OCI-LY1 (cell line): ENCODE measurements at regions not wholly inside any gene's neighbourhood (a gene's known extent, or its start where the extent isn't known, plus 50 kb on each side); places are given as distances from the start of the nearest gene placed in this dataset.

ENCODE experiments used
- H2AFZ ChIP-seq: fragments of 200-600 bp; sonication (generic), shearing (Covaris generic); 2 replicates; pipeline ENCODE4 v1.6.0; 2014; ENCODE audit warnings: antibody characterized with exemption, mild to moderate bottlenecking, low read length
- H3F3A ChIP-seq: fragments of 200-600 bp; sonication (generic), shearing (Covaris generic); 2 replicates; pipeline ENCODE4 v1.6.0; 2014; ENCODE audit warnings: mild to moderate bottlenecking, antibody characterized with exemption, low read length, moderate library complexity; ENCODE audit not compliant: insufficient read depth
- H3K27ac ChIP-seq: fragments of 200-600 bp; sonication (generic); 2 replicates; pipeline ENCODE4 v1.5.1; 2014; ENCODE audit warnings: low read length, mixed run types, mild to moderate bottlenecking, low read depth; ENCODE audit not compliant: poor library complexity, severe bottlenecking
- H3K27me3 ChIP-seq: fragments of 200-600 bp; sonication (generic); 2 replicates; pipeline ENCODE4 v1.6.0; 2014; ENCODE audit warnings: antibody characterized with exemption, mild to moderate bottlenecking, low read length, moderate library complexity; ENCODE audit not compliant: insufficient read depth
- H3K36me3 ChIP-seq: fragments of 200-600 bp; sonication (generic); 2 replicates; pipeline ENCODE4 v1.6.1; 2014; ENCODE audit warnings: mild to moderate bottlenecking, antibody characterized with exemption, low read length, moderate library complexity, mixed read lengths; ENCODE audit not compliant: insufficient read depth
- H3K4me1 ChIP-seq: fragments of 200-600 bp; sonication (generic); 2 replicates; pipeline ENCODE4 v1.5.1; 2014; ENCODE audit warnings: mild to moderate bottlenecking, low read length, moderate library complexity; ENCODE audit not compliant: insufficient read depth, severe bottlenecking
- H3K4me2 ChIP-seq: fragments of 200-600 bp; sonication (generic), shearing (Covaris generic); 2 replicates; pipeline ENCODE4 v1.6.1; 2014; ENCODE audit warnings: low read length
- H3K4me3 ChIP-seq: fragments of 200-600 bp; sonication (generic); 2 replicates; pipeline ENCODE4 v1.5.1; 2014; ENCODE audit warnings: low read length, low read depth, mild to moderate bottlenecking, mixed read lengths; ENCODE audit not compliant: poor library complexity, severe bottlenecking
- H3K79me2 ChIP-seq: fragments of 200-600 bp; shearing (Covaris generic); 2 replicates; pipeline ENCODE4 v1.6.1; 2016; ENCODE audit warnings: mixed run types, low read length, mixed read lengths; ENCODE audit not compliant: insufficient read depth
- H3K9ac ChIP-seq: fragments of 200-600 bp; sonication (generic), shearing (Covaris generic); 2 replicates; pipeline ENCODE4 v1.6.1; 2014; ENCODE audit warnings: mild to moderate bottlenecking, low read length, mixed read lengths
- H3K9me2 ChIP-seq: fragments of 200-600 bp; sonication (generic), shearing (Covaris generic); 2 replicates; pipeline ENCODE4 v1.6.1; 2014; ENCODE audit warnings: low read depth, mild to moderate bottlenecking, low read length, mixed read lengths
- H3K9me3 ChIP-seq: fragments of 200-600 bp; shearing (Covaris generic); 2 replicates; pipeline ENCODE4 v1.6.1; 2014; ENCODE audit warnings: low read length, mixed read lengths
- H4K20me1 ChIP-seq: fragments of 200-600 bp; sonication (generic), shearing (Covaris generic); 2 replicates; pipeline ENCODE4 v1.6.0; 2016; ENCODE audit warnings: mild to moderate bottlenecking, low read length; ENCODE audit not compliant: insufficient read depth
- CTCF ChIP-seq: fragments of 200-600 bp; sonication (generic), shearing (Covaris generic); IDR thresholded peaks from 2 replicates; pipeline ENCODE4 v1.5.1; 2017; ENCODE audit warnings: mild to moderate bottlenecking, antibody characterized with exemption, low read length, moderate library complexity, mixed read lengths
- EZH2 ChIP-seq: fragments of 200-600 bp; sonication (generic), shearing (Covaris generic); IDR thresholded peaks from 2 replicates; pipeline ENCODE4 v1.8.0; 2017; ENCODE audit warnings: borderline replicate concordance, mixed run types, mild to moderate bottlenecking, antibody characterized with exemption, low read length, moderate library complexity, mixed read lengths

GRCh38 chr19:31413353-31413752 lies 64.1 kb upstream of the TSHZ3 start:
- Histone ChIP-seq H3K9me3 (no peaks in the 10 kb centered on the region), H3K4me3 (no peak overlapping the region), H3K27me3 (no peaks in the 10 kb centered on the region), H3F3A (no peaks in the 10 kb centered on the region), H2AFZ (no peak overlapping the region), H3K79me2 (no peaks in the 10 kb centered on the region), H3K27ac (no peak overlapping the region), H3K9me2 (no peaks in the 10 kb centered on the region), H4K20me1 (no peaks in the 10 kb centered on the region), H3K4me2 (no peak overlapping the region), H3K36me3 (no peaks in the 10 kb centered on the region), H3K9ac (no peak overlapping the region), H3K4me1 (no peaks in the 10 kb centered on the region)
- TF ChIP-seq CTCF (no peak), EZH2 (no peak)

- Histone ChIP-seq H4K20me1 (no peaks in the 10 kb centered on the region), H3K27ac (no peak overlapping the region), H3K4me3 (no peak overlapping the region), H3K9me2 (no peaks in the 10 kb centered on the region), H3K27me3 (no peaks in the 10 kb centered on the region), H3K9me3 (no peaks in the 10 kb centered on the region), H3K79me2 (no peaks in the 10 kb centered on the region), H3K4me2 (no peak overlapping the region), H3F3A (no peaks in the 10 kb centered on the region), H3K9ac (no peak overlapping the region), H3K4me1 (no peaks in the 10 kb centered on the region), H3K36me3 (no peaks in the 10 kb centered on the region), H2AFZ (no peak overlapping the region)
- TF ChIP-seq CTCF (no peak), EZH2 (no peak)
Measured at GRCh38 chr19:31415322-31415721, 66.1 kb upstream of the TSHZ3 start.

- no peak overlapping the region for H2AFZ ChIP-seq
- H3K4me3 ChIP-seq = no peak overlapping the region
- H3K9me3 ChIP-seq = no peaks in the 10 kb centered on the region
- H3K4me1 ChIP-seq = no peaks in the 10 kb centered on the region
- TF ChIP-seq CTCF = no peak
- no peaks in the 10 kb centered on the region for H3K36me3 ChIP-seq
- no peaks in the 10 kb centered on the region for H3K27me3 ChIP-seq
- no peak overlapping the region for H3K4me2 ChIP-seq
- no peaks in the 10 kb centered on the region for H4K20me1 ChIP-seq
- no peaks in the 10 kb centered on the region for H3F3A ChIP-seq
- no peaks in the 10 kb centered on the region for H3K79me2 ChIP-seq
- H3K9me2 ChIP-seq = no peaks in the 10 kb centered on the region
- H3K27ac ChIP-seq = no peak overlapping the region
- H3K9ac ChIP-seq = no peak overlapping the region
Measured at GRCh38 chr19:31416548-31416947, 67.3 kb upstream of the TSHZ3 start.
